ES-I3 (cell line): ENCODE measurements at regions not wholly inside any gene's neighbourhood (a gene's known extent, or its start where the extent isn't known, plus 50 kb on each side); places are given as distances from the start of the nearest gene placed in this dataset.

Experiments
- H3K36me3 ChIP-seq: 2 replicates; pipeline ENCODE4 v1.6.1; 2013; ENCODE audit warnings: mild to moderate bottlenecking, low read length, control low read depth, moderate library complexity; ENCODE audit not compliant: insufficient read depth
- H3K4me1 ChIP-seq: 2 replicates; pipeline ENCODE4 v1.6.1; 2013; ENCODE audit warnings: mild to moderate bottlenecking, control low read depth, low read length; ENCODE audit not compliant: insufficient read depth
- H3K9ac ChIP-seq: 2 replicates; pipeline ENCODE4 v1.6.1; 2013; ENCODE audit warnings: low read depth, mild to moderate bottlenecking, low read length, moderate library complexity
- H3K9me3 ChIP-seq: 2 replicates; pipeline ENCODE4 v1.6.1; 2013; ENCODE audit warnings: mild to moderate bottlenecking, low read length, moderate library complexity; ENCODE audit not compliant: control insufficient read depth, insufficient read depth

DNA sequence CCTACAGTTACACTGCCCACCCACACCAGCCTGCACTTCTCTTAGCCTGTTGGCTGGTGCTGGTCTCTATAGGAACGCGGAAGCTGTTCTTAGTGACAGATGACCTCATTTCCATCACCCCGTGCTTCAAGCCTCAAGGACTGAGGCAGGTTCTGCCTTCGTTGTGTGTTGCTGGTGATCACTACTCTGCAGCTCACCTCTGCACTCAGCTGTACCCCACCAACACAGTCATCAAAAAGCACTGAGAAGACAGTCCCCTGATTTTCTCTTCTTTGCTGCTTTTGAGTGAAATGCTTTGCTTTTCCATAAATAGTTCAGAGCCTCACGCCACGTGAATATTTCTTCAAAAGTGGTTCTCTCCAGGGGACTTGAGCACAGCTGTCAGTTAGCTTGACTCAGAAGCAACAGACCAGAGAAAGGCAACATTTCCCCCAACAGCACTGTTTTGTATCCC lies 225.7 kb upstream of the CCDC150 start:
- Histone ChIP-seq H3K36me3 (no peaks in the 10 kb centered on the region), H3K9ac (no peak overlapping the region), H3K9me3 (no peaks in the 10 kb centered on the region), H3K4me1 (no peaks in the 10 kb centered on the region)

DNA sequence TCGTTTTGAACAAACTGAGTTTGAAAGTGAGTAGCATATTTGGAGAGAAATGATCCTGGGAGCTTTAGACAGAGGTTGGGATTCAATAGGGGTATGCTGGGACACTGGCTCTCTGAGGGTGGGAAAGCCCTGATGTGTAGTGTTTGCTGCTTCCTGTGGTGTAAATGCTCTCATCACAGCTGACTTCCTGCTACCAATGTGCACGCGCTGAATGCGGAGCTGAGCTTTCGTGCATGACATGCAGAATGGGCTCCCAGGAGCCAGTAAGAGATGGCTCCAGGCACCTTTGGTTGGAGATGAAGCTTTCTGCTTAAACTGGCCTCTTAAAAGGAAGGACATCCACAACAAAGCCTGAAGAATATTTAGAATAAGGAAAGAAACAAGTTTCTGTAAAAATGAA lies 224.1 kb upstream of the CCDC150 start:
- no peaks in the 10 kb centered on the region for H3K4me1 ChIP-seq
- no peaks in the 10 kb centered on the region for H3K9me3 ChIP-seq
- H3K9ac ChIP-seq = no peak overlapping the region
- no peaks in the 10 kb centered on the region for H3K36me3 ChIP-seq

DNA sequence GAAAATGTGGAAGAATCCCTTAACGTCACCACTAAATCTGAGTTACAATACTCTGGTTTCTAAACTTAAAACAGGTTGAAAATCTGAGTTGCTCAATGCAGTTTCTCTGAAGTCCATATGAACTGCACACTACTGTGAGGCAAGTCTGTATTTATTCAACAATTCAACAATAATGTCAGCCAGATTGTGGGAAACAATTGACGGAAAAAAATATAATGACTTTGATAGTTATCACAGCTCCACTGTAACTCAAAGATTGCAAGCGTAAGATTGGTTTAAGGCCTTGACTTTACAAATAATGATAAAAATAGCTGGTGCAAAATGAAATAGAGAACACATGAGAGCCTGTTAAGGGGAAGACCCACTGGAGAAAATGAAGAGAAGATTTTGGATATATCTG lies 219.4 kb upstream of the CCDC150 start:
- H3K9me3 ChIP-seq = no peaks in the 10 kb centered on the region
- H3K36me3 ChIP-seq = no peaks in the 10 kb centered on the region
- H3K9ac ChIP-seq = no peak overlapping the region
- H3K4me1 ChIP-seq = no peaks in the 10 kb centered on the region

DNA sequence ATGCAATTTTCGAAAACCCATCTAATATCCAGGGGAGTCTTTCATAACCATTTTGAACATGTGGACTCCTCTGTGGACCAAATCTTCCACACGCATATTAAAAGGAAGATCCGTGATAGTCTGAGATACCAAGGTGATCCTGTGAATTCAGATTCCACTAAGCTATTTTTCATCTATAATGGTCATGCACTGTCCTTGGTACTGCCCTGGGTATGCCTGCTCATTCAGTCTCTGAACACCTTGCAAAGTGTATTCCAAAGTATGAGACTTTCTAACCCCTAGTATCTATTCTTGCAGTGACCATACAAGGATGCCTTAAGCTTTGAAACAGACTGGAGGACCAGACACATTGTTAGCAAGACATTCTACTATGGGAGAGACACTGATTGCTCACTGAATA lies 217.6 kb upstream of the CCDC150 start:
- Histone ChIP-seq H3K36me3 (no peaks in the 10 kb centered on the region), H3K9ac (no peak overlapping the region), H3K4me1 (no peaks in the 10 kb centered on the region), H3K9me3 (no peaks in the 10 kb centered on the region)

DNA sequence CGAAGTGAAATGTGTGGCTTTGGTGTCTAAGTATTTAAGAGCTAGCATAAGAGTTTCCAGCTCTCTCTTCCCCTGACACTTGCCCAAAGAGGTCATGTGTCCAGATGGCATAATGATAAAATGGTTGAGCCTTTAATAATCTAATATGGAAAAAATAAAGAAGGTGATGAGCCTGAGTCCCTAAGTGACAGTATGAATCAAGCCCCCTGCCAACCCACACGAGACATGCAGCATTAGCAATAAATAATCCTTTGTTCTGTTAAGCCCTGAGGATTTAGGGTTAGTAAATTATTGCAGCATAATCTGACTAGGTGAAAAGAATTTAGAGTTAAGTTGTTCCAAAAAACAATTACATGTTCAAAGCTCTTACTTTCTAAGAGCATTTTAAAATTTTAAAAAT lies 217.2 kb upstream of the CCDC150 start:
- no peaks in the 10 kb centered on the region for H3K4me1 ChIP-seq

DNA sequence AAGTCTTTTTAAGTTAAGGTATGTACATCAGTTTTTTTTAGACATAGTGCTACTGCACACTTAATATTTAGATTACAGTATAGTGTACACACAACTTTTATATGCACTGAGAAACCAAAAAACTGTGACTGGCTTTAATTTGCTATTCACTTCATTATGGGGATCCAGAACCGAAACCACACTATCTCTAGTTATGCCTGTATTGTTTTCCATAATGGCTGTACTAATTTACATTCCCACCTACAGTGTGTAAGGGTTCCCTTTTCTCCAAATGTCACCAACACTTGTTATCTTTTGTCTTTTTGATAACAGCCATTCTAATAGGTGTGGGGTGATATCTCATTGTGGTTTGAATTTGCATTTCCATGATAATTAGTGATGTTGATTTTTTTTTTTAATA lies 213.4 kb upstream of the CCDC150 start:
- Histone ChIP-seq H3K36me3 (no peaks in the 10 kb centered on the region), H3K9ac (no peak overlapping the region), H3K4me1 (no peaks in the 10 kb centered on the region), H3K9me3 (no peaks in the 10 kb centered on the region)

More for the DNA sequence above, 217.2 kb upstream of the CCDC150 start:
- H3K36me3 ChIP-seq = no peaks in the 10 kb centered on the region
- no peaks in the 10 kb centered on the region for H3K9me3 ChIP-seq
- no peak overlapping the region for H3K9ac ChIP-seq

DNA sequence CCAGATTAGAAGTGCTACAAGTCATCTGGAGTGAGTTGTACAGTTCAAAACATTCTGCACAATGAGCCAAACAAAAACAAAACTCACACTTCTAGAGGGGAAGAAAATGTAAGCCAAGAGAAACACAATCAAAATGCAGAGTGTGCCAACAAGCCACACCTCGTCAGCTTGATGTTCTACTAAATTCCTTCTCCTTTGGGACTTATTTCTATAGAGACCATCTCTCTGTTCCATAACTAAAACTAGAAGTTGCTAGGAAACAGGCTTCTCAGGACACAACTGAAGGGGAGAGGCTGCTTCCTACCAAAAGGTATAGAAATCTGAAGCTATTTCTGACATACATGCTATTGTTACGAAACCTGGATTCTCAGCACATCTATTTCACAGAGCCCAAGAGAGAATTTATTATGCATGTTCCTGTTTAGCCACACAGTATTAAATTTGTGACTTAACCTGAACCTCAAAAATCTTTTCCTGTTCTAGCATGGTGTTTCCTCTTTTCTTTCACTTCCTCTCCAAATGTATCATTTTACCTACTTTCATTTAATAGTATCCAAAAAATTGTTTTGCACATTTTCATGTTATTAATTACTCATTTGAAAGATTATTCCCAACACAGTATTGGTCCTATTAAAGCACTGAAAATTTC lies 211.4 kb upstream of the CCDC150 start:
- Histone ChIP-seq H3K9me3 (no peaks in the 10 kb centered on the region), H3K4me1 (no peaks in the 10 kb centered on the region), H3K36me3 (no peaks in the 10 kb centered on the region), H3K9ac (no peak overlapping the region)

DNA sequence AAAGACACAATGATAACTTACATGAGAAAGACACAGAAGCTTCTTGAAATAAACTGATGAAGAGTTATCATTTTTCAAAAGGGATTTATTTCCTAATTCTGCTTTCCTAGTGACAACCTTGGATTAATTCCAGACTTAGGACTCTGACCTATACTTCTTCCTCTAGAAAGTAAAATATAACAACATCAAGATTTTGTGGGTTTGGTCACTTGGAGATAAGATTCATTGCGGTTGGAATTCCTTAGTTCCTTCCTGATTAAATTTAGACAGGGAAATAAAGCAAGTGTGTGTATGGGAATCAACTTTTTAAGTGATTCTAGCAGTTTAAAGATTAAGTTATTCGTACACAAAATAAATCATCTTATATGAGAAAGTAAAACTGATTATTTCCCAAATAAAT lies 208.4 kb upstream of the CCDC150 start:
- H3K4me1 ChIP-seq = no peaks in the 10 kb centered on the region
- no peaks in the 10 kb centered on the region for H3K36me3 ChIP-seq
- H3K9ac ChIP-seq = no peak overlapping the region
- no peaks in the 10 kb centered on the region for H3K9me3 ChIP-seq

DNA sequence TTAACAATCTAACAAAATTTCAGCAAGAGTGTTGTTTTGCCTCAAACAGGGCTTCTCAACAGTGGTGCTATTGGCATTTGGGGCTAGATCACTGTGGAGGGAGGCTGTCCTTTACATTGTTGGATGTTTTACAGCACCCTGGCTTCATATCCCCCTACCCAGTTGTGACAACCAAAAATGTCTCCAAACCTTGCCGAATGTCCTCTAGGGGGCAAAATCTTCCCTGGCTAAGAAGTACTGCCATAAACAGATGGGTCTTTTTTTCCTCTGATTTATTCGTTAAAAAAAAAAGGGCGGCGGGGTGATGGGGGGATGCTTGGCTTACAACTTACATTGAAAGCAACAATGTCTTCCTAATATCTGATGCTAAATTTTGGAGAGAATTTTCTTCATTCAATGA lies 207.6 kb upstream of the CCDC150 start:
- Histone ChIP-seq H3K9ac (no peak overlapping the region), H3K36me3 (no peaks in the 10 kb centered on the region), H3K4me1 (no peaks in the 10 kb centered on the region), H3K9me3 (no peaks in the 10 kb centered on the region)

DNA sequence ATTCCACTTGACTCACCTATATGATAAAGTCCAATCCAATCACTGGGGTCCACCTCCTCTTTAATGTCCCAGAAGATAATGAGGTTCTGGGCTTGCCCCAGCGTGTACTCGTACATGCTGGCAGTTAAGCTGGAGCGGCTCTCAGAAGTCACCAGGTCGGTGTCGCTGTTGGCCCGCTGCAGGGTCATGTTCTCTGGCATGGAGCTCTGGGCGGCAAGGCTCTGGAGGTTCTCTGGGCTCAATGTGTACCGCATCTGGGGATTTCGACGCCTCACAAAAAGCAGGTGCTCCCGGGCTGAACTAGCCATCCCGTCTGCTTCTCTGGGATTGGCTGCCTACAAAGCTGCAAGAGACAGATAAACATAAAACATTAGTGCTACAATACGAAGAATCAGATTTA lies 206.4 kb upstream of the CCDC150 start:
- H3K9ac ChIP-seq = no peak overlapping the region
- no peaks in the 10 kb centered on the region for H3K36me3 ChIP-seq
- no peaks in the 10 kb centered on the region for H3K4me1 ChIP-seq
- no peaks in the 10 kb centered on the region for H3K9me3 ChIP-seq

DNA sequence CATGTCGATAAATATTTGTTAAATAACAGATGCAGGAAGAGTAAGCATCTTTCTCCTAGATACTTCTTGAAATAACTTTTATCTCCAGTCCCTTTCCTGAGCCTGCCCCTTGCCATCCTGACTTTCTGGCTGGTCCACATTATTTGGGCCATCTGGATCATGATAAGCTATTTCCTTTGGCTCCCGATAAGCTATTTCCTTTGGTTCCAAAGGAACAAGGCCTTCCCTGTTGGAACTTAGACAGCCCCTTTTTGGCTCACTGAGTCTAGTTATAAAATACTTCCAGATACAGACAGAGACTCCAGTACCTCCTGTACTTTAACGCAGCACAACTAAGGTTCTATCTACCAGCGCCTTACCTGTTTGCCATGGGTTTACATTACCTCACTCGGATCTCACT lies 205.3 kb upstream of the CCDC150 start:
- Histone ChIP-seq H3K36me3 (no peaks in the 10 kb centered on the region), H3K9me3 (no peaks in the 10 kb centered on the region), H3K4me1 (no peaks in the 10 kb centered on the region), H3K9ac (no peak overlapping the region)

DNA sequence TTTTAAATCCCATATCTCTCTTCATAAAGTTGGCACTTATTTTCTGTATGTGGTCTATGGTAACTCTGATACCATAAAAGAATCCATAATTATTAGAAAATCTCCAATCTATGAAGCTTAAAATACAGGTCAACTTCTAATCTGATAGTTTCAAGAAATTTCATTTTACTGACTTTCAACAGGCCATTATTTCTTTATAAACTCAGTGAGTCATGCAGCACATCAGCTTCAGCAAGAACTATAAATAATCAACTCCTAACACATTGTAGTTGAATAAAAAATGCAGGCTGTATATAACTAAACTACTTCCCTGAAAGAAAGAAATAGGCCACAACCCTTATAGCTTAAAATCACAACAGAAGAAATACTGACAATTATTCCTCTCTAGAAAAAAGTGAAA lies 204.3 kb upstream of the CCDC150 start:
- Histone ChIP-seq H3K36me3 (no peaks in the 10 kb centered on the region), H3K9ac (no peak overlapping the region), H3K4me1 (no peaks in the 10 kb centered on the region), H3K9me3 (no peaks in the 10 kb centered on the region)

DNA sequence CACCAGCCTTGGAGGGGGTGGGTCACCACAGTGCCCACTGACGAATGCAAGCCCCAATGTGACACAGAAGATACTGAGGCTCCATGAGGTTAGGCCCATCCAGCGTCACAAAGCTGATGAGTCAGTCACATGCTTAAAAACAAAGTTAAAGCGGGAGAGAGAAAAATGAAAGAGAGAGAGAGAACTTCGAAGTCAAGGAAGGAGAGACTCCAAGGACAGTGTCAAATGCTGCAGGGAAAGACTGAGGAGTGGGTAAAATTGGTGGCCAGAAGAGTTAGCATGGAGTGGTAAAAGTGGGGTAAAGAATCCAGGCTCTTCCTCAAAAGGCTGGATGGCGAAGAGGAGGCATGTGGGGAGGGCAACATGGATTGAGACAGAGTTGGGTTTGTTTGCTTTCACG lies 201.9 kb upstream of the CCDC150 start:
- no peak overlapping the region for H3K9ac ChIP-seq
- no peaks in the 10 kb centered on the region for H3K4me1 ChIP-seq
- H3K36me3 ChIP-seq = no peaks in the 10 kb centered on the region
- H3K9me3 ChIP-seq = no peaks in the 10 kb centered on the region

DNA sequence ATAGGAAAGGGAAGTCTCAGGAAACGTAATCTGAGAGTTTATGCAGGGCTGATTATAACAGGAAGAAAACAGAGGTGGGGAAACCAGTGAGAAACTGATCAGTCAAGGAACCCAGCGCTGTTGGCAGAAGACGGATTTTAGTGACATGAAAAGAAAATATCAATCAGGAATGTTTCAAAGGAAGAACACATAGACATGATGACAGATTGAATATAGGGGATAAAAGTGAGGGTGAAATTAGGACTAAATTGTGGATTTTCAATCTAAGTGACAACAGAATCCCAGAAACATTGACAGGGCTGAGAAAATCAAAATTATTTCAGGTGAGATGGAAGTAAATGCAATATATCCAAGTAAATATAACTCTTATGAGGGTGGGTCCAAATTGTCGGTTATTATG lies 199.8 kb upstream of the CCDC150 start:
- H3K4me1 ChIP-seq = no peaks in the 10 kb centered on the region
- no peaks in the 10 kb centered on the region for H3K9me3 ChIP-seq

DNA sequence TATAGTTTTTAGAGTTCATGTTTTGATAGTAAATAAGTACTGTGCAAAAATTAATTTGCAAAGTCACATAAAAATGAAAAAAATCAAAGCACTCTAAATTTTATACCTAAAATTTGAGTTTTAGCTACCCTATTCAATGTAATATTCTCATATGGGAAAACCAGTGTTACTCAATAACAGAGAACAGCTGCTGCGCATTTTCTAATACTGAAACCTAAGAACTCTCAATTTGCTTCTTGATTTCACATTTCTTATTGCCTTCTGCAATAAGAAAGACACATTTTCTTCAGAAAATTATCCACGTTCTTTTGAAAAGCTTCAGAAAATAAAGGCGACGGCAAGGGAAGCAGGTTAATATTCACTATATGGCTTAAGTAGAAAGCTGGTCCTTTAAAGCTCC lies 199.1 kb upstream of the CCDC150 start:
- no peaks in the 10 kb centered on the region for H3K9me3 ChIP-seq
- no peak overlapping the region for H3K9ac ChIP-seq
- H3K4me1 ChIP-seq = no peaks in the 10 kb centered on the region
- H3K36me3 ChIP-seq = no peaks in the 10 kb centered on the region

More for the DNA sequence above, 199.8 kb upstream of the CCDC150 start:
- Histone ChIP-seq H3K36me3 (no peaks in the 10 kb centered on the region), H3K9ac (no peak overlapping the region)

DNA sequence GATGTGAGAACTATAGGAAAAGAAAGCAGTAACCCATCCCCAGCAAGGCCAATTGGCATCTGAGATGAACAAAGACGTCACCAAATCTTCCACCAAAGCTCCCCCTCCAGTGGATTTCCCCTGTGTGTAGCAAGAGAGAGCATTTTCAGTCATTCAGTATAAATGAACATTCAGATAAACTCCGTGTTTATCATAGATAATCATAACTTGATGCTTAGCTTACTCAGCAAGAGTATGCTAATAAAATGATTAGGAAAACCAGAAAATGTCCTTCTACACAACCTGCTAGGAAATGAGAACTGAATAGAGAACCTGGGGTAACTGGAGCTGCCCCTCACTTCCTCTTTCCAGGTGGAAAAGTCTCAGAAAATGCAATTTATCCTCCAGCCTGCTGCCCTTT lies 198.0 kb upstream of the CCDC150 start:
- no peaks in the 10 kb centered on the region for H3K4me1 ChIP-seq
- H3K9me3 ChIP-seq = no peaks in the 10 kb centered on the region
- no peaks in the 10 kb centered on the region for H3K36me3 ChIP-seq
- H3K9ac ChIP-seq = no peak overlapping the region
